ENCODE measurements at regions not wholly inside any gene's neighbourhood (a gene's known extent, or its start where the extent isn't known, plus 50 kb on each side); places are given as distances from the start of the nearest gene placed in this dataset.

DNA sequence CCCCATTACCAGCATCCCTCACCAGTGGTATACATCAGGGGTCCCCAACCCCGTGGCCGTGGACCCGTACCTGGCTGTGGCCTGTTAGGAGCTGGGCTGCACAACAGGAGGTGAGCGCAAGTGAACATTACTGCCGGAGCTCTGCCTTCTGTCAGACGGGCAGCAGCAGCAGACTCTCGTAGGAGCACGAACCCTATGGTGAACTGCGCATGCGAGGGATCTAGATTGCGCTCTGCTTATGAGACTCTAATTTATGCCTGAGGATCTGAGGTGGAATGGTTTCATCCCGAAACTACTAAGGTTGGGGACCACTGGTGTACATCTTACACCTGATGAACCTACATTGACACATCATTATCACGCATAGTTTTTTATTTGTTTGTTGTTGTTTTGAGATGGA, 52.8 kb upstream of the DHX15 start:
- no peak for DNase-seq (ENCODE audit: low read depth)

DNA sequence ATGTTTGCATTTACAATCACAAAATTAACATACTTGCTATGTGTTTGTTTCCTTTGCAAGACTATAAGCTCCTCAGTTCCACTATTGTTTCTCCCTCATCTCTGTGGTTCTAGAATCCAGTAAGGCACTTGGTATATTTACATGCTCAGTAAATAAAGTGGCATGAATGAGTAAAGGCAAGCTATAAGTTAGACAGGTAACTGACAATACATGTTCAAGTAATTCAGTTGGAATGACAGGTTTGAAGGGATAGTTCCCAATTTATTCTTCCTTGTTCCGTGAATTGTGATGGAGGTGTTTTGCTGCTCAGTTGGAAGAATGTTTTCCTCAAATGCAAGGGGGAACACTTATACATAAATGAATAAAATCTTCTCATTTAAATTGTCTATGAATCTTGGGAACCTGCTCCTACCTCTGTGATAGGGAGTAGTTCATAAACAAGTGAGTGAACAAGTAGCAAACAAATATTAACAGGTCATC, 54.1 kb upstream of the DHX15 start:
- no peak for DNase-seq (ENCODE audit: low read depth)

- no peak for DNase-seq (ENCODE audit: low read depth)
These were observed 55.4 kb upstream of the DHX15 start for GRCh38 chr4:24639714-24640113.

- DNase-seq (ENCODE audit: low read depth): no peak
These were observed 56.0 kb upstream of the DHX15 start for GRCh38 chr4:24640366-24640765.

- DNase-seq (ENCODE audit: low read depth): peak; percentile 73
These were observed 58.7 kb upstream of the DHX15 start for GRCh38 chr4:24642981-24643547.

DNA sequence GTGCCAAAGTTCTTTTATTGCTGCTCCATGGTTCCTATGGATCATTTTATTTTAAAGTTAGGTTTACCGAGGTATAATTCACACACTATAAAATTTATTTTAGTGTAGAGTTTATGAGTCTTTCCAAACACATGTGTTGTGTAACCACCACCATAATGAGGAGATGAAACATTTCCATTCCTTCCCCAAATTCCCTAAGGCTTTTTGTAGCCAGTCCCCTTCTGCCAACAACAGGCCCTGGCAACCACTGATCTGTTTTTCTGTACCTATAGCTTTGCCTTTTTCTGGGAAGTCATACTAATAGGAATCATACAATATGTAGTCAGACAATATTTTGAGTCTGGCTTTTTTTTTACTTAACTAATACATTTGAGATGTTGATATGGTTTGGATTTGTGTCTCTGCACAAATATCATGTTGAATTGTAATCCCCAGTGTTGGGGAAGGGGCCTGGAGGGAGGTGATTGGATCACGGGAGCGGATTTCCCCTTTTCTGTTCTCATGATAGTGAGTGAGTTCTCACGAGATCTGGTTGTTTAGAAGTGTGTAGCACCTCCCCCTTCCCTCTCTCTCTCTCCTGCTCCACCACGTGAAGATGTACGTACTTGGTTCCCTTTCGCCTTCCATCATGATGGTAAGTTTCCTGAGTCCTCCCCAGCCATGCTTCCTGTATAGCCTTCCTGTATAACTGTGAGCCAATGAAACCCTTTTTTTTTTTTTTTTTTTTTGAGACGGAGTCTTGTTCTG, 59.6 kb upstream of the DHX15 start:
- peak; percentile 36 for DNase-seq (ENCODE audit: low read depth)

DNA sequence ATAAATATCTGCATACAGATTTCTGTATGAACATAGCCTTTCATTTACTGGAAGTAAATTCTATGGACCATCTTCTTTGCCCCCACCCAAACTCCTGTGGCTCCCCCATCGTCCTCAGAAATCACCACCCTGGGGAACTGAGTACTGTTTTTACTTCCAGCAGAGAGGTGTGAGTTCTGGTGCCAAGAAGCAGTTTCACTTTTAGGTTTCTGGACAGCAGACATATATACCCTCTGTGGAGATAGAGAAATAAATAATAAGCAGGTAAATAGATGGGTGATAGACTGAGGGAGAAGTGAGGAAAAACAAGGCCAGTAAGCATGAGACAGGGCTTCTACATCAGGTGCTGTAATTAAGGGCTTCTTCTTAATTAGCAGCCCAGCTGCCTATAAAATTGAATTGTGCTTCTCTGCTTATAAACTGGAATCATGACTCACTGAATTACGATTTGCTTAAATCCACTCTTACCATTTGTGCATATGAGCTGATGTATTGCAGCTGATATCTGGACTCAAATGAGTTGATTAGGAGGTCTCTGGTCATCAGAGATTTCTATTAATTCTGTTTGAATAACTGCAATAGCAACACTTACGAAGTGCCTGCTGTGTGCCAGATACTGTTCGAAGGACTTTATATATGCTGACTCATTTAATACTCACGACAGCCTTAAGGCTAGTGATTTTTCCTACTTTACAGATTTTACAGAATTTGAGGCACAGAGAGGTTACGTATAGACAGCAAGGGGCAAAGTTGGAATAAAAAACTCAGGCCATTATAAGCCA, 60.8 kb upstream of the DHX15 start:
- DNase-seq (ENCODE audit: low read depth): peak; percentile 36

GRCh38 chr4:24645765-24646550, 61.6 kb upstream of the DHX15 start:
- no peak for DNase-seq (ENCODE audit: low read depth)

GRCh38 chr4:24646798-24647460, 62.6 kb upstream of the DHX15 start:
- DNase-seq (ENCODE audit: low read depth): no peak

DNA sequence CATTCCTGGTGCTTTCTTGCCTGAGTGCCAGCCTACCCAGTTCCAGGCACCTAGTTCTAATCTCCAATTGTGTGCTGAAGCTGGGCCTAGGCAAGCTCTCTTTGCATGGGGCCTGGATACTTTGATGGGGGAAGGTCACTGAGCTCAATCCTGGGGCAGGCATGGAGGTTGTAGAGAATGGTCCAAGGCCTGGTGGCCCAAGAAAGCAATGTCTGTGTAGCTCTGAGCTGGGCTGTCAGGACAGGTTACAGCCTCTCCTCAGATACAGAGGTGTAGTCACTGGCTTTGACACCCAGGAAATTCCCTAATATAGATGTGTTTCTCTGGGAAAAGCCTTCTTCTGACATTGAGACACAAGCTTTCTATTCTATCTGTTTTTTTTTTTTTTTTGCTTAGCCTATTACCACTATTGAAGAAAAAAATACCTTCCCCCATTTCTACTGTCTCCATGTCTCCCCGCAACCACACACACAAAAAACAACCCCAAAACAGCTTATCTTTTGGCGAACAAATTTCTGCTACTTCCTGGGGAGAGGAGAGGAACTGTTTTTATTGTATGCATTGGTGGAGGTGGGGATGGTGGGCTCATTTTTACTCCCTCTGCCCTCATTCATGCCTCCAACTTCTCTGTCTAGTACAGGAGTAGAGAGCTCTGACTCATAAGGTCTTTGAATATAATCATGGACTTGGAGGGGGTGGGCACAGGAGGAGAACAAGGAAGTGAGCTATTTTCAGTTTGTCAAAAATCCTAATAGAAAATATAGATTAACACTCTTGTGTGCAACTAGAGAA, 66.7 kb upstream of the DHX15 start:
- no peak for DNase-seq (ENCODE audit: low read depth)

- no peak for DNase-seq (ENCODE audit: low read depth)
These were observed 71.0 kb upstream of the DHX15 start for GRCh38 chr4:24655326-24655725.

- no peak for DNase-seq (ENCODE audit: low read depth)
These were observed 71.6 kb upstream of the DHX15 start for GRCh38 chr4:24655971-24656370.

DNA sequence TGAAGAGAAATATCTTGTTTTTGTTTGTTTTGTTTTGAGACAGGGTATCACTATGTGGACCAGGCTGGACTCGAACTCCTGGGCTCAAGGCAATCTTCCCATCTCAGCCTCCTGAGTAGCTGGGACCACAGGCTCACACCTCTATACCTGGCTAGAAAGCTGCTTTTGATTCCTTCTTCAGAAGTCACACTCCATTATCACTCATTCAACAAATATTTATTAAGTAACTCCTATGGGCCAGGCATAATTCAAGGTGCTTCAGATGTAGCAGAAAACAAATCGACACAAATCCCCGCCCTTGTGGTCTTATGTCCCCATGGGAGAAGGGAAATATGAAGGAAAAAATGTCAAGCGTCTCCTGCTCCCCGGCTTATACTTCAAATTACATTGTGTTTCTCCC, 72.6 kb upstream of the DHX15 start:
- DNase-seq (ENCODE audit: low read depth): no peak

- DNase-seq (ENCODE audit: low read depth): peak; percentile 96
These were observed 73.6 kb upstream of the DHX15 start for GRCh38 chr4:24657768-24658617.

DNA sequence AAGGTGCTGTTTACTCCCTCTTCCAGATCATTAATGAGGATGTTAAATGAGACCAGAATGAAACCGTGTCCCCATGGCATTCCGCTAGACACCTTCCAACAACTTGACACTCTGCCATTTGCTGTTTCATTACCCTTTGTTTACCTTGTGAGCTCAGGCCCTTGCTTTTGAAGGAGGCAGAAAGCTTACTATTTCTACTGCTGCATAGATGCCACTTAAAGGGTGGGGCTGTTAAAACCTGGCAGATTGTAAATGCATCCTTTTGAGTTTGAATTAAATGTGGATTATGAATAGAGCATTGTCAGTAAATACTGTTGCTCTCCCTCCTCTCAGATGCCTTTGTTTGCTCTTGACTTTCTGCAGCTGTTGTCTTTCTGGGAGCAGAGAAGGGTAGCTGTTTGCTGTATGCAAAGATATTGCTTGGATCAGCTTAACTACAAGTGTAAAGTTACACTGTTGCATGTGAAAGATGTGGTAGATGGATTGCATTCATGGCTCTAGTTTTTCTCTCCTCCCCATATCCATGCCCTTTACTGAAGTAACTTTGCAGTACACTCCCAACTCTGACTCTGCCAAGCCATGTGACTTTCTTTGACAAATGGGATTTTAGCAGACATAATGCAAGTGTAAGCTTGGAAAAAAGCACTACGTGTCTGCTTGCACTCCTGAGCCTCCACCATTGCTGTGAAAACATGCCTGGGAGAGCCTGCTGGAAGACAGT, 75.0 kb upstream of the DHX15 start:
- DNase-seq (ENCODE audit: low read depth): no peak

DNA sequence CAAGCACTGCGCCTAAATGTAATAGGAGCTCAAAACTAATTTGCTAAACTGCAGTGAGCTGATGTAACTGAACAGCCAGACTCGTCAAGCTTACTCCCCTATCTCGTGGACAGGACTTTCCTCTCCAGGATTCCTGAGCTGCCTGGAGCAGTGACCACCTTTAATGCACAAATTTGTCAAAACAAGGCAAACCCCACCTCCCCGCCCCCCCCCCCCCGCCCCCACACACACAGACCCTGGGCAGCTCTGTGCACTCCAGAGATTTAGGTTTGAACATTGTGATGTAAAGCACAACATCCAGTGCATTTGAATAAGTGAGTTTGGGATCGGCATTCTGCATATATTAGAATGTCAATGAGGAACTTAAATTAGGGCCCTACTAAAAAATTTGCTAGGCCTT, 77.7 kb upstream of the DHX15 start:
- DNase-seq (ENCODE audit: low read depth): no peak

- no peak for DNase-seq (ENCODE audit: low read depth)
These were observed 78.2 kb upstream of the DHX15 start for GRCh38 chr4:24662542-24662941.

GRCh38 chr4:24664956-24665355, 80.6 kb upstream of the DHX15 start:
- DNase-seq (ENCODE audit: low read depth): no peak

GRCh38 chr4:24666316-24666715, 82.0 kb upstream of the DHX15 start:
- no peak for DNase-seq (ENCODE audit: low read depth)

All from M059J (cell line).